ENCODE measurements at regions not wholly inside any gene's neighbourhood (a gene's known extent, or its start where the extent isn't known, plus 50 kb on each side); places are given as distances from the start of the nearest gene placed in this dataset.

DNA sequence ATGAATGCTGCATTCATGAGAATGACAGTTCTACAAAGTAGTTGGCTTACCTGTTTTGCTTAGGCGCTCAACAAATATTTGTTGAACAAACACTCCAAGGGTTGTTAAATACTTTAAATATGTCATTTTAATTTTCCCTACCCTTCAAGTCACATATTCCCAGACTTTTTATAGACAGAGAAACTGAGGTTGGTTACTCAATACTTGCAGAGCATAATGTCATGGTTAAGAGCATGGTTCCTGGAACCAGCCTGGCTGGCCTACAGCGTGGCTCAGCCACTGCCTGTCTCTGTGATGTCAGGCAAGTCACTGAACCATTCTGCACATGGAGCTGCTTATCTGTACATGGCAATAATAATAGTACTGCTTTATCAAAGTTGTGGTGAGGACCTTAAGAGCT is 120.0 kb upstream of the STK17B start (continued):
- TF ChIP-seq, protein P1, sequence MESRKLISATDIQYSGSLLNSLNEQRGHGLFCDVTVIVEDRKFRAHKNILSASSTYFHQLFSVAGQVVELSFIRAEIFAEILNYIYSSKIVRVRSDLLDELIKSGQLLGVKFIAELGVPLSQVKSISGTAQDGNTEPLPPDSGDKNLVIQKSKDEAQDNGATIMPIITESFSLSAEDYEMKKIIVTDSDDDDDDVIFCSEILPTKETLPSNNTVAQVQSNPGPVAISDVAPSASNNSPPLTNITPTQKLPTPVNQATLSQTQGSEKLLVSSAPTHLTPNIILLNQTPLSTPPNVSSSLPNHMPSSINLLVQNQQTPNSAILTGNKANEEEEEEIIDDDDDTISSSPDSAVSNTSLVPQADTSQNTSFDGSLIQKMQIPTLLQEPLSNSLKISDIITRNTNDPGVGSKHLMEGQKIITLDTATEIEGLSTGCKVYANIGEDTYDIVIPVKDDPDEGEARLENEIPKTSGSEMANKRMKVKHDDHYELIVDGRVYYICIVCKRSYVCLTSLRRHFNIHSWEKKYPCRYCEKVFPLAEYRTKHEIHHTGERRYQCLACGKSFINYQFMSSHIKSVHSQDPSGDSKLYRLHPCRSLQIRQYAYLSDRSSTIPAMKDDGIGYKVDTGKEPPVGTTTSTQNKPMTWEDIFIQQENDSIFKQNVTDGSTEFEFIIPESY (IDR thresholded peaks at IDR 0.05; ENCODE audit: extremely low read depth, insufficient replicate concordance, low read length), result no peak

DNA sequence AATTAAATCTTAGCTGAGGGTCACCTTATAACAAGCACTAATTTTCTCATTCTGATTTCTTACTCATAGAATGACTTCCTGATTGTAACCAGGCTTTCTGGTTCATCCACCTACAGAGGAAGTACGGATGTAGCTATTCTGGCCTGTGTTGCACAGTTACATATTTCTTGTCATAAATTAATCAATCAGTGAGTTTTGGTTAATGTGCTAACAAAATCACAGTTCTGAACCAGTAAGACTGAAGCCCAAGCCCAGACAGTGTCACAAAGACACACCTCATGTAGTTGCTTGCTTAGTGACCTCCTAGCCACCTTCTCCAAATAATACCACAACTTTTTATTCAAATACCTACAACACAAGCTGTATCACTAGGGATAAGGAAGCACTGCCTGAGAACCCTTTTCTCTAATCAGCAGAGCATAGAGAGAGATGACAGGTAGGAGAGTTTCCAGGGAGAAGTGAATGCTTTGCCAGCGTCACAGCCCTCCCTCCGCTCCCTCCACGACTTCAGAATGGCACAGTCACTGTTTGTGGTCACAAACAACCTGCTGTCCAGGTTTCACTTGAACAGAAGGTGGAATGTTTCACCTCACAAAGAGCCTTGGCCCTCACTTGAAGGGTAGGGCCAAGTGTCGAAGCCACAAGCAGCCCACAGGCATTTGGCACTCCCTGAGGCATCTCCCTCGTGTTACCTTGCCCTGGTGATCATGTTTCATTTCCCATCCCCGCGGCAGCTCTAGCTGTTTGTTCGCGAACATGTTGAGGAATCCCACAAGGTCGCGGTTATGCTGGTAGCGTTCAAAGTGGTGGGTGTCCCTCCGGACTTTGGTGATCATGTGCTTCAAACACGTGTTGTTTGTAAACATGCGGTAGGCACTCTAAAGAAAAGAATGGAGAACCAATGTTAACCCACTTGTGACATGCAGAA is 120.8 kb upstream of the STK17B start:
- intact Hi-C loops (cut with micrococcal nuclease), result loop anchor here (5.0 to 10.0 kb wide), 2 partner anchors 160 to 1093 kb away; no protein-coding TSS in a partner anchor
- no peaks in the 10 kb centered on the region for H4K20me1 ChIP-seq (ENCODE audit: insufficient read depth)
- H3K27ac ChIP-seq (ENCODE audit: low read depth, low read length), result no peak overlapping the region
- BruUV-seq (replicated peaks), result no TSS peak
- ChIA-PET RAD21 (ENCODE audit: low non-redundant PET in 1 of 2, low total read pairs in 2 of 2, uncharacterized antibody in 2 of 2, unreplicated experiment in 2 of 2) (no interaction called here), CTCF (interaction anchor here (1.2 kb wide), 1 partner anchor 459 kb away, joined by 4 read pairs; no protein-coding TSS in a partner anchor), POLR2A (no interaction called here)
- peak; percentile 75 for DNase-seq (ENCODE audit: low read depth, low spot score)
- no peaks in the 10 kb centered on the region for H3K36me3 ChIP-seq (ENCODE audit: control insufficient read depth in 1 of 2, insufficient read depth in 2 of 2, low read length in 2 of 2)
- H3K4me1 ChIP-seq (ENCODE audit: control insufficient read depth in 1 of 2, insufficient read depth in 2 of 2, low read length in 2 of 2), result peaks cover 15 to 34% of the 10 kb centered on the region in 2 experiments; a peak in 3 of 4 replicates
- H3K9ac ChIP-seq (ENCODE audit: low read length), result peak overlapping the region; percentile 34
- H2AFZ ChIP-seq (ENCODE audit: low read depth, low read length, poor library complexity, severe bottlenecking), result peak overlapping the region; percentile 91
- ATAC-seq, result peak; percentile 88
- no peaks in the 10 kb centered on the region for H3K9me3 ChIP-seq (ENCODE audit: control insufficient read depth in 1 of 2, insufficient read depth in 1 of 2, low read depth in 1 of 2, low read length in 2 of 2)
- TF ChIP-seq CEBPB (IDR thresholded peaks at IDR 0.05; ENCODE audit: low read depth), result peak; percentile 53; the same call in 1 of the 2 replicates
- TF ChIP-seq POLR2AphosphoS5 (IDR thresholded peaks at IDR 0.05; ENCODE audit: low read depth, low read length), result peak; percentile 46; the same call in 1 of the 2 replicates
- peak; percentile 88 for TF ChIP-seq CBX3 (IDR thresholded peaks at IDR 0.05; ENCODE audit: low read depth)
- no peak for TF ChIP-seq EGR1 (IDR thresholded peaks at IDR 0.05; ENCODE audit: low read depth)
- TF ChIP-seq, protein P2, sequence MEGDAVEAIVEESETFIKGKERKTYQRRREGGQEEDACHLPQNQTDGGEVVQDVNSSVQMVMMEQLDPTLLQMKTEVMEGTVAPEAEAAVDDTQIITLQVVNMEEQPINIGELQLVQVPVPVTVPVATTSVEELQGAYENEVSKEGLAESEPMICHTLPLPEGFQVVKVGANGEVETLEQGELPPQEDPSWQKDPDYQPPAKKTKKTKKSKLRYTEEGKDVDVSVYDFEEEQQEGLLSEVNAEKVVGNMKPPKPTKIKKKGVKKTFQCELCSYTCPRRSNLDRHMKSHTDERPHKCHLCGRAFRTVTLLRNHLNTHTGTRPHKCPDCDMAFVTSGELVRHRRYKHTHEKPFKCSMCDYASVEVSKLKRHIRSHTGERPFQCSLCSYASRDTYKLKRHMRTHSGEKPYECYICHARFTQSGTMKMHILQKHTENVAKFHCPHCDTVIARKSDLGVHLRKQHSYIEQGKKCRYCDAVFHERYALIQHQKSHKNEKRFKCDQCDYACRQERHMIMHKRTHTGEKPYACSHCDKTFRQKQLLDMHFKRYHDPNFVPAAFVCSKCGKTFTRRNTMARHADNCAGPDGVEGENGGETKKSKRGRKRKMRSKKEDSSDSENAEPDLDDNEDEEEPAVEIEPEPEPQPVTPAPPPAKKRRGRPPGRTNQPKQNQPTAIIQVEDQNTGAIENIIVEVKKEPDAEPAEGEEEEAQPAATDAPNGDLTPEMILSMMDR (IDR thresholded peaks at IDR 0.05 in 2 of 3, conservative IDR thresholded peaks at IDR 0.05 in 1 of 3; ENCODE audit: borderline replicate concordance in 1 of 3, insufficient read depth in 1 of 3, low read depth in 2 of 3, low read length in 2 of 3), result no peak
- TF ChIP-seq JUND (IDR thresholded peaks at IDR 0.05), result peak; percentile 49
- TF ChIP-seq SRF (IDR thresholded peaks at IDR 0.05; ENCODE audit: low read depth), result no peak
- no peak for TF ChIP-seq ELF1 (IDR thresholded peaks at IDR 0.05; ENCODE audit: borderline replicate concordance, low read depth)
- TF ChIP-seq SP1 (IDR thresholded peaks at IDR 0.05; ENCODE audit: low read depth), result peak; percentile 63
- TF ChIP-seq, protein P3, sequence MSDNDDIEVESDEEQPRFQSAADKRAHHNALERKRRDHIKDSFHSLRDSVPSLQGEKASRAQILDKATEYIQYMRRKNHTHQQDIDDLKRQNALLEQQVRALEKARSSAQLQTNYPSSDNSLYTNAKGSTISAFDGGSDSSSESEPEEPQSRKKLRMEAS (IDR thresholded peaks at IDR 0.05), result peak; percentile 87
- TF ChIP-seq SIN3A (IDR thresholded peaks at IDR 0.05; ENCODE audit: low read depth), result peak; percentile 61; the same call in 1 of the 2 replicates
- no peak for TF ChIP-seq ZFX (IDR thresholded peaks at IDR 0.05)
- no peak for TF ChIP-seq FOSL1 (IDR thresholded peaks at IDR 0.05; ENCODE audit: low read depth)
- peak overlapping the region in 1 of 2 experiments; percentile 24; a peak in 2 of 4 replicates for H3K4me3 ChIP-seq (replicated peaks in 1 of 2; ENCODE audit: low read depth in 1 of 2, low read length in 2 of 2)
- H3K9me2 ChIP-seq (ENCODE audit: insufficient read depth), result no peaks in the 10 kb centered on the region
- no peaks in the 10 kb centered on the region for H3K79me2 ChIP-seq (ENCODE audit: insufficient read depth, low read length)
- no peaks in the 10 kb centered on the region for H3K27me3 ChIP-seq (ENCODE audit: insufficient read depth, low read length)
- peak overlapping the region; percentile 63 for H3K4me2 ChIP-seq (ENCODE audit: low read length)

Data from HCT116 (cell line).